GM12872 (cell line): ENCODE measurements at regions not wholly inside any gene's neighbourhood (a gene's known extent, or its start where the extent isn't known, plus 50 kb on each side); places are given as distances from the start of the nearest gene placed in this dataset.

Source experiments
- TF ChIP-seq, protein P1 (sequence below): IDR thresholded peaks from 3 replicates; pipeline ENCODE4 v1.5.1; 2011; ENCODE audit warnings: low read depth, mild to moderate bottlenecking, low read length, moderate library complexity; ENCODE audit not compliant: insufficient read depth

DNA sequence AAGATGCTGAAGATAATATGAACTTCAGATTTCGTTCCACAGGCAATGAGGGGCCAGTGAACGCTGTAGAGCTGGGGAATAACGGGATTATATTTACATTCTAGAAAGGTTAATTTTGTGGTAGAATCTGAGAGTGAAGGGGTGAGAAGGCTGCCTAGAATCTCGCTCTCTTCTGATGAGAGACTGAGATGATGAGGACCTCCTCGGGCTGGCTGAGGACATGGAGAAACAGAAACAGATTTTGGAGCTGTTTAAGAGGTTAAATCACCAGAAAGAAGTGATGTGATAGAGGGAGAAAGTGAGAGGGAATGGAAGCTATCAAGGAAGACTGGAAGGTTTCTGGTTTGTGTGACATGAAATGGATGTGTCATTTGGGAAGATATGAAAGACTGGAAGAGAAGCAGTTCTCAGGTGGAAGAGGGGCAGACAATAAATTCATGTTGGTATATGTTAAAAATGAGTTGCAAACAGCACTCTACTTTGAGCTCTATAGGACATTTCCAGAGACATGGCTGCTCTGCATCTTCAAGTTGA is 612.6 kb downstream of the ISL1 start:
- TF ChIP-seq, protein P1, sequence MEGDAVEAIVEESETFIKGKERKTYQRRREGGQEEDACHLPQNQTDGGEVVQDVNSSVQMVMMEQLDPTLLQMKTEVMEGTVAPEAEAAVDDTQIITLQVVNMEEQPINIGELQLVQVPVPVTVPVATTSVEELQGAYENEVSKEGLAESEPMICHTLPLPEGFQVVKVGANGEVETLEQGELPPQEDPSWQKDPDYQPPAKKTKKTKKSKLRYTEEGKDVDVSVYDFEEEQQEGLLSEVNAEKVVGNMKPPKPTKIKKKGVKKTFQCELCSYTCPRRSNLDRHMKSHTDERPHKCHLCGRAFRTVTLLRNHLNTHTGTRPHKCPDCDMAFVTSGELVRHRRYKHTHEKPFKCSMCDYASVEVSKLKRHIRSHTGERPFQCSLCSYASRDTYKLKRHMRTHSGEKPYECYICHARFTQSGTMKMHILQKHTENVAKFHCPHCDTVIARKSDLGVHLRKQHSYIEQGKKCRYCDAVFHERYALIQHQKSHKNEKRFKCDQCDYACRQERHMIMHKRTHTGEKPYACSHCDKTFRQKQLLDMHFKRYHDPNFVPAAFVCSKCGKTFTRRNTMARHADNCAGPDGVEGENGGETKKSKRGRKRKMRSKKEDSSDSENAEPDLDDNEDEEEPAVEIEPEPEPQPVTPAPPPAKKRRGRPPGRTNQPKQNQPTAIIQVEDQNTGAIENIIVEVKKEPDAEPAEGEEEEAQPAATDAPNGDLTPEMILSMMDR: no peak

DNA sequence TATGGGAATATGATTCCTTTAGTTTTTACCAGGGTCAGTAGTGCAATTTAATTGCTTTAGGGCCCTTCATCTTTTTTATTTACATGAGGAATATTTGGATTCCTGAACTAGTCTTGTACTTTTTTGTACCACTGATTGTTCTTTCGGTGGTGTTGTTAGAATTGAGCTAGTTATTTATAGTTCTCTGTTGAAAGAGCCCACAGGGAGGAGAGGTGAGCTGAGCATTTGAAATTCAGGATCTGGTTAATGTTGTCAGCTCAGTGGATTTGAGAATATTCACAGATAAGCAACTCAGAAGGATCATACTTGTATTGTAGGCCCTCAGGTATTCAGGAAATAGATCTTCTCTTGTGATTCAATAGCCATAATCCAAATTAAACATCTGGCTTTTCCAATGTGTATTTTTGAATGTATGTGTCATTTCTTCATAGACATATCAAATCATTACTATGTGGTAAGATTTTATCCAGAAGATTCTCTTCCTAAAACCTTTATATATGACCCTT is 613.2 kb downstream of the ISL1 start:
- TF ChIP-seq, protein P1: no peak

DNA sequence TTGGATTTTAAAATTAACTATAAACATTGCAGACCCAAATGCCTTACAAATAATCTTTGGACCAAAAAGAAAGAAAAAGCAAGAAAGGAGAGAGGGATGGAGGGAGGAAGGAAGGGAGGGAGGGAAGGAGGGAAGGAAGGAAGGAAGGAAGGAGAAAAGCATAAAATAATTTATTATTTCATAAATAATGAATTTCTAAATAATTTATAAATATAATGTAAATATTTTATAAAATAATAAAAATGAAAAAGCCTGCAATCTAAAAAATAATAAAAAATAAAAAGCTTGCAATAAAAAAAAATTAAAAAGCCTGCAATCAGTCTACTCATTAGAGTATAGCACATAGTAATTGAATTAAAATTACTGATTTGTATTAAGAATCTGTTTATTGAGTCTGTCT is 614.3 kb downstream of the ISL1 start:
- TF ChIP-seq, protein P1: no peak

DNA sequence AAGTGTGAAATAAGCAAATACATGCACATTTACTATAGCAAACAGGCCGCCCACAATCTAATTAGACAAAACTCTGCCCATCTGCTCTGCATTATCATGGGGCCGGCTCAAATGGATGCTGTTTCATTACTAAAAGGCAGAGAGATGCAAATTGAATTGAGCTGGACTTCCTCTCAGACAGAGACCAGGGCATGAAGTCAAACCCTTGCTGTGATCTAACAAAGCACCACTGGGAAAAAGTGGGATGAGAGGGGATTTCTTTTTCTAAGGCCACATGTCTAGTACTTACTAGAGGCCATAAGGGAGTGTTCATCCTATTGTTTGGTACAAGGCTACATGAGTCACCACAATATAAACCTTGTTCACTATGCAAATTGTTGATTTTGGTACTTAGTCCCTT is 614.7 kb downstream of the ISL1 start:
- TF ChIP-seq, protein P1: no peak

DNA sequence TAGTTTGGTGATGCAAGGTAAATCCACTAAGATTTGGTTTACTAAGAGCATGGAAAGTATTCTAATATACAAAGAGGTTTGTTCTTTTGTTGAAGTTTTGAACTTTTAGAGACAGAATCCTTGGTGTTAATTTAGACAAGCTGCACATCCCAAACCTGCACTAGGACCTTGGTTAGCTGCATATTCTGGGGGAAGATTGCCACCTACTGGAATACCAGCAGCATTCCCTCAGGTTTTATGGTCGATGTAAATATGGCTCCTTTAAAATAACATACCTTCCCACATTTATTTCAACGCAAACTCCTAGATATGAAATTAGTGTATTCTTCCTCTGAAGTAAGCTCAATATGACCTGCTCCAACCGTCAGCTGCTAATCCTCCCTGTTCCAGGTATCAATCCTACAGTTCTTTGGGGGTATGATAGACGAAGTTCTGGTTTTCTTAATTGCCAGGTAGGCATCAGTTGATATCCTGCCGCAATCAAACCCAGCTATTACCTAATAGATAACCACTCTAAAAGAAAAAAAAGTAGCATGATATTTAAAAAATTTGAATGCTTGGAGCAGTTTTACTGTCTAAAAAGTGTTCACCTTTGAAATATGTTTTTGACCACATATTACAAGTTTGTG is 624.1 kb downstream of the ISL1 start:
- TF ChIP-seq, protein P1: peak; percentile 58

DNA sequence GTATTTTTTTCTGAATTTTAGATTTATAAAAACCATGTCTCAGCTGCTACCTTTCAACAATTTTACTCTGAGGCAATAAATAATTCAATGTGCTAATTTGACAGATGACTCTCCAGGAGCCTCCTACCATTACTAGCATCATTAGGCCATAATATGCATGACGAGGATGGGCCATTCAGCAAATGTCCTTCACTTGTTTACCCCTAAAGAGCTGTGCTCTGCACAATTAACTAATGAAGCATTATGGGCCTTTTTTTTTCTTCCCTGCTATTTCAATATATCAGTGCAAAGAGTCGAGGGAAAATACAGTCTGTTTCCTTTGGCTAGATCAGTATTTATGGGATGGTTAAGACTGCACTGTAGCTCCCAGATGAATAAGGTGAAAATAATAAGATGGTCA is 627.2 kb downstream of the ISL1 start:
- TF ChIP-seq, protein P1: no peak

DNA sequence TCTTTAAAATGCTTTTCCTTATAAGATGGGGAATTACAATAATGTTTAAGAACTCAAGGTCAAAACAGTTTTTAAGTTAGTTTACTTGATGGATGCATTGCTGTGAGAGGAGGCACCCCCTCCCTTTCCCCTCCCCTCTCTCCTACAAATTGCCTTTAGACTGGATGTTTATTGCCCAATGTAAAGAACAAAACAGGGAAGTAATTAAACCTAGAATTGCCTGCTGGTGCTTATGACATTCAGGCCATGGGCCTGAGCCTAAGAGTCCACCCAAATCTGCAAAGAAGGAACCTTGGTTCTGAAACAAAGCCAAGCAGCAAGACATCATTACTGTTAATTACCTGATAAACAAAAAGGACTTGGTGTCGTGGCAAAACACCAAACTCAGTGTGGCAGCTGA is 630.3 kb downstream of the ISL1 start:
- TF ChIP-seq, protein P1: no peak

DNA sequence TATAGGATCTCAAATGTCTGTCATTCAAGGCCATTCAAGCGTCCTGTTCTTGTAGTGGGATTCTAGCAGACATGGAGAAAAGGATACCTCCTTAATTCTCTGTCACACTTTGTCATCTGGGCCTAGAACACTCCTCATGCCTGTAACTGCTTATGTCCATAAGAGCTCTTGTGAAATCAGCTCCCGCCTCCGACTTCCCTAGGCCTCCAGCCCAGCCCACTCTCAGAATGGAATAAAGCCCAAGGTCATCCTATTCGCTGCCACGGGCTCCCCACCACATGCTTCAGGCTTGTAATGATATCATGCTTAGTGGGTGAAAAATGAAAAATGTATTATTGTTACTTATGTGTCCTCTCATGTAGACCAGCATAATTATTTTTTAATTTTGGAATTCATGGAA is 632.5 kb downstream of the ISL1 start:
- TF ChIP-seq, protein P1: no peak
